DMS114 treated with DMSO at 0.1 percent for 48 hours (cell line): ENCODE measurements at regions not wholly inside any gene's neighbourhood (a gene's known extent, or its start where the extent isn't known, plus 50 kb on each side); places are given as distances from the start of the nearest gene placed in this dataset.
"Not testable (repeated sequence)": the region's sequence is repeated elsewhere in the genome, so short reads cannot be mapped to it uniquely, and the experiment has no call there.

Source experiments
- DNase-seq: peaks from one replicate; lab custom pipeline; 2025; ENCODE audit not compliant: unreplicated experiment; lab: John Stamatoyannopoulos, UW

DNA sequence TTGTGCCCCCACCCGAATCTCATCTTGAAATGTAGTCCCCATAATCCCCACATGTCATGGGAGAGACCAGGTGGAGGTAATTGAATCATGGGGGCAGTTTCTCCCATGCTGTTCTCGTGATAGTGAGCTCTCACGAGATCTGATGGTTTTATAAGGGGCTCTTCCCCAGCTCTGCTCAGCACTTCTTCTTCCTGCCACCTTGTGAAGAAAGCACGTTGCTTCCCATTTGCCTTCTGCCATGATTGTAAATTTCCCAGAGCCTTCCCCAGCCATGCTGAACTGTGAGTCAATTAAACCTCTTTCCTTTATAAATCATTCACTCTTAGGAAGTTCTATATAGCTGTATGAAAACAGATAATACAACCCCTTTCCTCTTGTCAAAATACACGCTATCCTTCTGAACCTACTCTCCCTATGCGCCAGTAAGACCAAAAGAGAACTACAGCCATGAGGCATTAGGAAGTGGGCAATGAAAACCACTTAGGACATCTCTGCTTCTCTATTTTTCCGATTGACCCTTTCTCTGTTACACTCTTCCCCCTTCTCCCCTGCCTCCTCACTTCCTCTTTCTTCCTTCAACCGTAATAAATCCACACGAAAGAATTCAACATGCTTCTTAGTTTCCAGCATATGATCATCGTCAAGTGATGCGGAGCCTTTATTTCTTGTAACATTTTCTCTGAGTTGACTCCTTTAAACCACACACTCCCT lies 101.2 kb upstream of the WDR11 start:
- DNase-seq, result no peak

GRCh38 chr10:120755771-120756170 lies 95.4 kb upstream of the WDR11 start:
- no peak for DNase-seq

- no peak for DNase-seq
These were observed 90.9 kb upstream of the WDR11 start for GRCh38 chr10:120760253-120760652.

DNA sequence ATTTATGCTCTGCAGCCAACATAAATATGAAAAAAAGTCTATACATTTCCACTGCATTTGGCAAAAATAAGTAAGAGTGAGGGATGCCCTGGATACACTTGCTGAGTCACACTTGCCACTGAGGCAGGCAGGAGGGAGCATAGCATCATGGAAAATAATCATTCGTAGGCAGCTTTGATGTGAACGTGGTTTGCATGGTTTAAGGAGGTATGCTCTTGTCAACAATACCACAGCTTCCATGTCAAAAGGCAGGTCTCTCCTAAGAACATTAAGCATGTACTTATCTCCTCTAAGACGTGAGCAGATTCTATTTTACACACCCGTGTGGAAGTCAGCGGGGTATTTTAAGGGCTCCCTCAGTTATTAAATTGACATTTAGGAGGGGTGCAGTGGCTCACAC lies 89.2 kb upstream of the WDR11 start:
- DNase-seq, result no peak

DNA sequence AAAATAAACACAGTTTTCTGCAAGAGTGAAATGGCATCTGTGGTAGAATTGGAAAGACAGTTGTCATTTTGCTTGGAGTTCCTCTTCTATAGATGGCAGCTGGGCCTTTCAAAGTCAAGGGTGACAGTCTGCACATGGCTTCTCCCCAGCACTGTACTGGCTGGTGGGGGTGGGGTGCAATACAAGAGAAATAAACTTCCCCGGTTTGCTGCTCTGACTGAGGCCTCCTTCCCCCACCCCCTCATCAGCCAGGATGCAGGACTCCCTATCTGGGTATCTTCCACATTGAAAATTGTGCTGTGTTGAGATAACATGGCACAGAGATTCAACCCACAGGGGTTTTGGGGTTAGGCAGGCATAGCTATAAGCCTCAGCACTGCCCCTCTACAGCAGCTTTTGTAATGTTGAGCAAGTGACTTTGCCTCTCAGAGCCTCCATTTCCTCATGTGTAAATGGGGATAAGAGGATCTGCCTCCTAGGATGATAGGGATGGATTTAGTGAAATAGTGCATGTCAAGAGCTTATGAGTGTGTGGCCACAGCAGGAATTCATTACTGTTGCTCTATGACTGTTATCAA lies 85.8 kb upstream of the WDR11 start:
- no peak for DNase-seq

DNA sequence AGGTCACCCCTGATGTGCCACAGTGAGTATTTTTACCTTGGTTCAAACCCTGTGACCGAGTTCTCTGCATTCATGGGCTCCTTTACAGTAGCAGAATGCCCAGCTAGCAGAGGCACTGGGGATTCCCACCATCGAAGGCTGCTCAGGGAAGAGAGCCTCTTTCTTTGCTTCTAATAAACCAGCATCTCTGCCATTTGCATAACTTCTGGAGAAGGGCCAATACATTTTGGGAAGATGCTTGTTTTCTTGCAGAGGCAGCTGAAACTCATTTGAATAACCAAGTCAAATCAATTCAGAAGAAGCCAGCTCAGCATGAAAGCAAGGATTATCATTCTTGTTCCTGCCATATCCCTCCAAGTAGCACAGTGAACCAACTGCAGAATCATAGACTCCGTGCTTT lies 82.9 kb upstream of the WDR11 start:
- no peak for DNase-seq

DNA sequence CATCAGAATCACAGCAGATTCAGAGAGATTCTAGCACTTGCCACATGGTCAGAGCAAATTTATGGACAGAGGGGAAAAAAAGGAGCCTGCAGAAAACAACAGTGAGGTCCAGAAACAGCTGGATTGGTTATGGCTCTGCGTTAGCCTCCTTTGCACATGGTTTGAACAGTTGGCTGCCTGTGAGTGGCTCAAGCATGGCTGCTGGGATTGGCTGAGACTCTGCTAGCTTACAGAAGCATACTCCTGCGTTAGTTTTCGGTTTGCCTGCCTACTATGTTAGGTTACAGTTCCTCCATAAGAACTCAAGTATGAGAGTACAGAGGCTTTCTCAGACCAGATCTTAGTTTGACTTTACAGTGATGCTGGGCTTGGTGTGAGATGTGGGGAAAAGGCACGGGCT lies 80.7 kb upstream of the WDR11 start:
- no peak for DNase-seq

DNA sequence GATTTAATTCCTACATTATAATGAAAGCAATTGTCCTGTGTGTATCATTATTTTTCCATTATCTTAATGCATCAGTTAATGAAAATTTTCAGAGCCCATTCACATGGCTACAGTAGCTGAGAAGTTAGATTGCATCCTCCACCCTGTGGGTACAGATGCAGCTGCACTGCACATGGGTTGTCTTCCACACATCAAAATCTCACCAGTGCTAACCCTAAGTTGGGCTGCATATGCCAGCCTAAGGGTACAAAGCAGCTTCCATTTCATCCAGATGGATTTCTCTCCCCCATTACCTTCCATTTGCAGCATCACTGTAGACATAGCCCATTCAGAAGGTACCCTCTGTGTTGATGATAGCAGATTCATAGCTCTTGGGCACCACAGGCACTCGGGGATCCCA lies 74.7 kb upstream of the WDR11 start:
- no peak for DNase-seq

- no peak for DNase-seq
These were observed 68.8 kb upstream of the WDR11 start for GRCh38 chr10:120782336-120782735.

DNA sequence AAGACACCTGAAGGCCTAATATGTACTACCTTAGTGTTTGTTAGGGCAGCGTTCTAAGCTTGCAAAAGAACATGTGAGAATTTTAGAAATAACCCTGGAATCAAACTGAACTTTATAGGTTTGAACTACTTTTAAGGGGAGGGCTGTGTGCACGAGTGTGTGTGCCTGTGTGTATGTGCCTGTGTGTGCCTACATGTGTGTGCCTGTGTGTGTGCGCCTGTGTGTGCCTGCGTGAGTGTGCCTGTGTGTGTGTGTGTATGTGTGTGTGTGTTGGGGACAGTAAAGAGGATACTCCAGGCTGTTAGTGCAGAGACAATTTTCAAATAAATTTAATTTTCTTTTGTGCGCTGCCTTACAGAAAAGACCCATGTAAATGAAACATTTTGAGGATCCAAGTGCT lies 68.1 kb upstream of the WDR11 start:
- DNase-seq, result no peak

DNA sequence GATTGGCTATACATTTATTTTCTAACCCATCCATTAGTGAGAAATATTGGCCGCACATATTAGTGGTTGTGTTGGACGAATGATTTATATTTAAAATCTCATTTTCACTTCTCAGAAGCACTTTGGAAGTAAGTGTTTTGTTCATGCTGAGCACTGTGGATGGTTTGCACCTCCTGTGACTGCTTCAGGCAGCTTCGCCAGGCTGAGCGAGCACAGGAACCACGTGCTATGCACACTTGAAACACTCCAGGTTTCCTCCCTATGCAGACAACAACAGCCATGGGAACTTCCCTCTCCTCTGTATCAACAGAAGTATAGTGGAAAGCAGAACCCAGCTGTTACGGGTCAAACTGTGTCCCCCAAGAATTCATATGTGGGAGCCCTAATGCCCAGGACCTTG lies 67.3 kb upstream of the WDR11 start:
- DNase-seq, result no peak

GRCh38 chr10:120788771-120789170 lies 62.4 kb upstream of the WDR11 start:
- DNase-seq, result no peak

DNA sequence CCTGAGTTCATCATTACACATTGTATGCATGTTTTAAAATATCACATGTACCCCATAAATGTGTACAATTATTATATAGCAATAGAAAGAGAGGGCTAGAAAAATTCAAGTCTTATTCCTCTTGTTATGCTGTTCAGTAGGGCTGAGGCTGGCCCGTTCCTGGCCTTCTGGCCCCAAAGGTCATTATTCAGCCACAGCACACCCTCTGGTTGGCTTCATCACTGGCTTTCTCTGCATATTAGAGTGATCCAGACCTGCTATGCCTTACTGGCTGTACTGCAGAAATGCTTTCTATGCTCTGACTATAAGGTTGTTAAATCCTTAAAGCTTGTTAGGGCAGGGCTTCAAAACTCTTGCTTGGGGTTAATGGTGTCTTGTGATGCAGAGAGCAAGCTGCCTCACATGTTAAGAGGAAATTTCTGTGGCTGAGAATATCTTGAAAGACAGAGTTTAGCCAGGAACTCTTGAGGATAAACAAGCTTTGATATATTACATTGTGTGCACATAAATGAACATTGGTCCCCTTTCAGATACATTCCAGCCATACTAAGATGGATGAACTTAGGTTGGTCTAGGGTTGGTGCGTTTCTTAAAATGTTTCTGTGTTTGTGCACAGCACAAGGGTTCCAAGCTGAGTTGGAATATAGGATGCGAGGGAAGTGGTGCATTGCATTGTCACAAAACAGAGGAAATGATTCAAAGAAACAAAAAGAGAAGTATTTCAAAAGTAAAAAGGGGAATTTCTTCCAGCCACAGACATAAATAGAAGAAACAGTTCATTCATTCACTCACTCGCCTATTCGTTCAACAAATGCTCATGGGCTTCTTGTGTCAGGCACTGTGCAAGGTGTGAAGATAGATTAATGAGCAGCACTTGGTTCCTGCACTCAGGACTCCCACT lies 61.6 kb upstream of the WDR11 start:
- DNase-seq, result no peak

DNA sequence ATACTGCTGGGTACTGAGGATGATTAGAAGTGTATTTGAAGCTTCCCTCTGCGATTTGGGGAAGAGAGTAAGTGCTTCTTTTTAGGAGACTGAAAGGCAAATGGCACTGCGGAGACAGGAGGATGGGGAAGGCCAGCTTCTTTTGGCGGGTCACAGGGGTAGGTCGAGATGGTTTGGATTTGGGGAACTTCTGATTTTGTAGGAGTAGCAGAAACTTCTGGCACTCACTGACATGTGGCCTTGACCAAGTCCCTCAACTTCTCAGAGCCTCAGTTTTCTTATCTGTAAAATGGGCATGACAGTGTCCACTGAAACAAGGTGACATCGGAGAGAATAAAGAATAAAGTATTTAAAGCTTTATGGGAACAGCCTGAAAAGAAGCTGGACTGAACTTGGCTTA lies 59.8 kb upstream of the WDR11 start:
- no peak for DNase-seq

DNA sequence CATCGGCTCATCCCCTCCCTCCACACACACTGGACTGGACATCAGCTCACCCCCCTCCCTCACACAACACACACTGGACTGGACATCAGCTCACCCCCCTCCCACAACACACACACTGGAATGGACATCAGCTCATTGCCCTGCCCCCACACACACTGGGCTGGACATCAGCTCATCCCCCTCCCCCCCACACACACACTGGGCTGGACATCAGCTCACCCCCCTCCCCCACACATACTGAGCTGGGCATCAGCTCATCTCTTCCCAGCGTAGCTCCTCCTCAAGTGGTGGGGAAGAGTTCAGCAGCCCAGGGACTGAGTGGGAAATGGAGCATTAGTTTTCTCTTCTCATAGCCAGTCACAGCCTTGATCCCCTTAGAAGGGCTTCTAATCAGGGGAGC lies 58.1 kb upstream of the WDR11 start:
- DNase-seq, result no peak

GRCh38 chr10:120794390-120794789 lies 56.8 kb upstream of the WDR11 start:
- DNase-seq, result no peak

DNA sequence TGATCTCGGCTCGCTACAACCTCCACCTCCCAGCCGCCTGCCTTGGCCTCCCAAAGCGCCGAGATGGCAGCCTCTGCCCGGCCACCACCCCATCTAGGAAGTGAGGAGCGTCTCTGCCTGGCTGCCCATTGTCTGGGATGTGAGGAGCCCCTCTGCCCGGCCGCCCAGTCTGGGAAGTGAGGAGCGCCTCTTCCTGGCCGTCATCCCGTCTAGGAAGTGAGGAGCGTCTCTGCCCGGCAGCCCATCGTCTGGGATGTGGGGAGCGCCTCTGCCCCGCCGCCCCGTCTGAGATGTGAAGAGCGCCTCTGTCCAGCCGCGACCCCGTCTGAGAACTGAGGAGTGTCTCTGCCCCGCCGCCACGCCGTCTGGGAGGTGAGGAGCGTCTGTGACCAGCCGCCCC lies 52.9 kb upstream of the WDR11 start:
- not testable (repeated sequence) for DNase-seq

DNA sequence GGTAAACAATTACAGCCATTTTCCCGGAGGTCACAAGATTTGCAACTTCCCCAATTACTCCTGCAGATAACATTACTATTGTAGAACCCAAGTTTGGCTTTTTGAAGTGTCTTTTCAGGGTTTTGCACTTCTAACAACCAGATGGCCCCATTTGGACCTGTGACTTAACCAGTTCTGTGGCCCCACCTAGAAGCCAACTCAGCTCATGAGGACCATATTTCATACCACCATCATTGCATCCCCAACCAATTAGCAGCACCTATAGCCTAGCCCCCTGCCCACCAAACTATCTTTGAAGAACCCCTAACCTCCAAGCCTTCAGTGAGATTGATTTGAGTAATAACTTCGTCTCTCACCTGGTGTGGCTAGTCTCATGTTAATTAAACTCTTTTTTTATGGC lies 51.3 kb upstream of the WDR11 start:
- no peak for DNase-seq

DNA sequence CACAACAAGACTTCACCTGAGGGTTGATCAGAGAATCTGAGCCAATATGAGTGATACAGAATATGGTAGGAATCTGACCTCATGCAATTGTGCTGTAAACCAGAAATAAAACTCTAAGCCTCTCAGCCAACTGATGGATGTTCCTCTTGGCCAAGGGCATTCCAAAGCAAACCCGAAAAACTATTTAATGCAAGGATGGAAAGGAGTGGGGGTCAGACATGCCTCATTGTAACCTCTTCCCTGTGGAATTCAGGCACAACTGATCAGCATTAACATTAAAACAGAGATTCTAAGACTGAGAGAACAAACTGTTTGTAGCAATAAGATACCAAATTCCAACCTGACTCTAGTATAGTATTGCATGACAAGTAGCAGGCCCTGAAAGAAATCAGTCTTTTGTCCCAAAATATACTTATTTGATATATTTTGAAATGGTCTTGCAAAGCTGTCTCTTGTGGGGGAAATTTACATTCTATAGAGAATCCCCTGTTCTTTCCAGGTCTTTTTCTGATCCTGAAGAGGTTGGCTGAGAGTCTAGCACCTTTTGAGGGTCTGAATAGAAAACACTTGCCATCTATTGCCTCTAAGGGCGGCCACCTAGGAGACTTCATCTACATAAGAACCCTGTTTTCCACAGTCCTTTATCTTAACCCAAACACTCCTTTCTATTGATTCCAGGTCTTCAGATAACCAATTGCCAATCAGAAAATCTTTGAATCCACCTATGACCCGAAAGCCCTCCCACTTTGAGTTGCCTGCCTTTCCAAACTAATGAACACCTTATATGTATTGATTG lies 50.4 kb upstream of the WDR11 start:
- DNase-seq, result no peak
